ENCODE measurements at regions not wholly inside any gene's neighbourhood (a gene's known extent, or its start where the extent isn't known, plus 50 kb on each side); places are given as distances from the start of the nearest gene placed in this dataset.

DNA sequence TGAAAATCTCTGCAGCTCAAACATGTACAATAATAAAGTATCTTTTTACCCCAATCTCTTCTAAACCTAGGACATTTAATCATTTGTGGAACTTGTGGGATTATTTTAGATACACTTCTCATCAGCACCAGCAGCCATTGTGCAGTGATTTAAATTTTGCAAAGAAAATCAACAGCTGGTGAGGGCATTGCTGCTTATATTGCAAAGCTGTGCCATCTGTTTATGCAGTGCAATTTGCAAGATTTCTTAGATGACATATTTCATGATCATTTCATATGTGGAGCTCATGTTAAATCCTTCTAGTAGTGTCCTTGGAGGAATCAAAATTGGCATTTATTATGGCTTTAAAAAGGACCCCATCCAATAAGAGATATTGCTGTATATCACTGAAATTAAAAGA is 320.7 kb downstream of the BTG1 start:
- no peak for ATAC-seq (ENCODE audit: low read depth)
- no peak for DNase-seq
- no peaks in the 10 kb centered on the region for H4K20me1 ChIP-seq (ENCODE audit: control insufficient read depth, insufficient read depth, low read length, poor library complexity, severe bottlenecking)
- TF ChIP-seq, protein P1, sequence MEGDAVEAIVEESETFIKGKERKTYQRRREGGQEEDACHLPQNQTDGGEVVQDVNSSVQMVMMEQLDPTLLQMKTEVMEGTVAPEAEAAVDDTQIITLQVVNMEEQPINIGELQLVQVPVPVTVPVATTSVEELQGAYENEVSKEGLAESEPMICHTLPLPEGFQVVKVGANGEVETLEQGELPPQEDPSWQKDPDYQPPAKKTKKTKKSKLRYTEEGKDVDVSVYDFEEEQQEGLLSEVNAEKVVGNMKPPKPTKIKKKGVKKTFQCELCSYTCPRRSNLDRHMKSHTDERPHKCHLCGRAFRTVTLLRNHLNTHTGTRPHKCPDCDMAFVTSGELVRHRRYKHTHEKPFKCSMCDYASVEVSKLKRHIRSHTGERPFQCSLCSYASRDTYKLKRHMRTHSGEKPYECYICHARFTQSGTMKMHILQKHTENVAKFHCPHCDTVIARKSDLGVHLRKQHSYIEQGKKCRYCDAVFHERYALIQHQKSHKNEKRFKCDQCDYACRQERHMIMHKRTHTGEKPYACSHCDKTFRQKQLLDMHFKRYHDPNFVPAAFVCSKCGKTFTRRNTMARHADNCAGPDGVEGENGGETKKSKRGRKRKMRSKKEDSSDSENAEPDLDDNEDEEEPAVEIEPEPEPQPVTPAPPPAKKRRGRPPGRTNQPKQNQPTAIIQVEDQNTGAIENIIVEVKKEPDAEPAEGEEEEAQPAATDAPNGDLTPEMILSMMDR (IDR thresholded peaks at IDR 0.05), result no peak
- TF ChIP-seq EZH2 (IDR thresholded peaks at IDR 0.05; ENCODE audit: borderline replicate concordance, insufficient read depth, low read depth, low read length, poor library complexity, severe bottlenecking), result no peak
- Mint-ChIP-seq H3K9me3 (ENCODE audit: insufficient read depth) (peaks cover 3% of the 10 kb centered on the region), H3K27me3 (peaks cover 3% of the 10 kb centered on the region), H3K4me1 (no peaks in the 10 kb centered on the region), H3K27ac (no peak overlapping the region), H3K4me3 (no peak overlapping the region)
- POLR2A ChIA-PET, result no interaction called here
- H3K36me3 ChIP-seq (replicated peaks in 1 of 2; ENCODE audit: control extremely low read depth in 1 of 2, control insufficient read depth in 1 of 2, extremely low read depth in 1 of 2, insufficient read depth in 2 of 2, low read length in 1 of 2), result no peaks in the 10 kb centered on the region
- intact Hi-C loops (cut with micrococcal nuclease), result loop anchor here (10.0 kb wide), 1 partner anchor 120 kb away; no protein-coding TSS in a partner anchor
- H3K9me3 ChIP-seq (ENCODE audit: control extremely low read depth in 1 of 3, control insufficient read depth in 2 of 3, insufficient read depth in 1 of 3, low read length in 2 of 3), result peaks cover 0 to 4% (median 2%) of the 10 kb centered on the region in 3 donors
- H3K4me3 ChIP-seq (ENCODE audit: control extremely low read depth in 1 of 5, extremely low read depth in 1 of 5, insufficient read depth in 1 of 5, low read depth in 2 of 5, low read length in 4 of 5), result no peak overlapping the region
- no peak overlapping the region for H2AFZ ChIP-seq (ENCODE audit: insufficient read depth, low read depth, low read length, poor library complexity, severe bottlenecking)
- H3K27ac ChIP-seq (ENCODE audit: low read length in 2 of 2), result no peak overlapping the region
- H3K4me2 ChIP-seq (replicated peaks; ENCODE audit: low read depth, low read length, poor library complexity, severe bottlenecking), result no peak overlapping the region
- no peaks in the 10 kb centered on the region for H3K79me2 ChIP-seq (ENCODE audit: control insufficient read depth, insufficient read depth, low read length)
- CTCF ChIA-PET, result interaction anchor here (1.0 to 2.7 kb wide), 2 partner anchors 8 to 13 kb away, joined by 3 to 10 read pairs; no protein-coding TSS in a partner anchor
- no peak overlapping the region for H3K9ac ChIP-seq (ENCODE audit: low read length)
- H3K4me1 ChIP-seq (ENCODE audit: control insufficient read depth in 2 of 2, insufficient read depth in 2 of 2, low read length in 2 of 2), result no peaks in the 10 kb centered on the region
- no peaks in the 10 kb centered on the region for H3K27me3 ChIP-seq (replicated peaks in 1 of 4; ENCODE audit: control extremely low read depth in 1 of 4, control insufficient read depth in 3 of 4, insufficient read depth in 4 of 4, low read length in 3 of 4)

DNA sequence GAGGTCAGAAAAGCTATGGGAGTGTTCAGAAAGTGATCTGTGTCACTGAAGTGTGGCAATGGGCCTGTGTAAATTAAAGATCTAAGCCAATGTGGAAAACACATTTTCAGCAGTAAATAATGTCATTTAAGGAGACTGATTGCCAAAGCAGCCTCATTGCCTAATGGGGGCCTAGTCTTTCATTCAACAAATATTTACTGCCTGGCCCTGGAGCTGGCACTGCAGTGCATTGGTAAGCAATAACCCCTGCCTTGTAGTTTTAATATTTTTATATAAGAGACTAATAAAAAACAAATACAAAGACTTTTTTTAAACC is 326.6 kb downstream of the BTG1 start:
- intact Hi-C loops (cut with micrococcal nuclease), result loop anchor here (10.0 kb wide), 3 partner anchors 216 to 626 kb away; no protein-coding TSS in a partner anchor
- Histone ChIP-seq H3K4me3 (ENCODE audit: control extremely low read depth in 1 of 5, extremely low read depth in 1 of 5, insufficient read depth in 1 of 5, low read depth in 2 of 5, low read length in 4 of 5) (no peak overlapping the region), H3K9ac (ENCODE audit: low read length) (no peak overlapping the region), H3K36me3 (replicated peaks in 1 of 2; ENCODE audit: control extremely low read depth in 1 of 2, control insufficient read depth in 1 of 2, extremely low read depth in 1 of 2, insufficient read depth in 2 of 2, low read length in 1 of 2) (no peaks in the 10 kb centered on the region), H3K4me1 (ENCODE audit: control insufficient read depth in 2 of 2, insufficient read depth in 2 of 2, low read length in 2 of 2) (no peaks in the 10 kb centered on the region), H2AFZ (ENCODE audit: insufficient read depth, low read depth, low read length, poor library complexity, severe bottlenecking) (no peak overlapping the region), H3K9me3 (ENCODE audit: control extremely low read depth in 1 of 3, control insufficient read depth in 2 of 3, insufficient read depth in 1 of 3, low read length in 2 of 3) (peaks cover 0 to 2% (median 0%) of the 10 kb centered on the region in 3 donors), H3K79me2 (ENCODE audit: control insufficient read depth, insufficient read depth, low read length) (no peaks in the 10 kb centered on the region), H3K27ac (ENCODE audit: low read length in 2 of 2) (no peak overlapping the region), H3K4me2 (replicated peaks; ENCODE audit: low read depth, low read length, poor library complexity, severe bottlenecking) (no peak overlapping the region), H3K27me3 (replicated peaks in 1 of 4; ENCODE audit: control extremely low read depth in 1 of 4, control insufficient read depth in 3 of 4, insufficient read depth in 4 of 4, low read length in 3 of 4) (no peaks in the 10 kb centered on the region), H4K20me1 (ENCODE audit: control insufficient read depth, insufficient read depth, low read length, poor library complexity, severe bottlenecking) (no peaks in the 10 kb centered on the region)
- Mint-ChIP-seq H3K9me3 (ENCODE audit: insufficient read depth) (peaks cover 3% of the 10 kb centered on the region), H3K4me1 (no peaks in the 10 kb centered on the region), H3K27ac (no peak overlapping the region), H3K27me3 (no peaks in the 10 kb centered on the region), H3K4me3 (no peak overlapping the region)
- DNase-seq (no peak), ATAC-seq (ENCODE audit: low read depth) (no peak)
- TF ChIP-seq EZH2 (IDR thresholded peaks at IDR 0.05; ENCODE audit: borderline replicate concordance, insufficient read depth, low read depth, low read length, poor library complexity, severe bottlenecking), result no peak
- TF ChIP-seq, protein P1 (IDR thresholded peaks at IDR 0.05), result no peak
- ChIA-PET POLR2A (no interaction called here), CTCF (no interaction called here)
